ENCODE measurements at regions not wholly inside any gene's neighbourhood (a gene's known extent, or its start where the extent isn't known, plus 50 kb on each side); places are given as distances from the start of the nearest gene placed in this dataset.
"Not testable (repeated sequence)": the region's sequence is repeated elsewhere in the genome, so short reads cannot be mapped to it uniquely, and the experiment has no call there.

DNA sequence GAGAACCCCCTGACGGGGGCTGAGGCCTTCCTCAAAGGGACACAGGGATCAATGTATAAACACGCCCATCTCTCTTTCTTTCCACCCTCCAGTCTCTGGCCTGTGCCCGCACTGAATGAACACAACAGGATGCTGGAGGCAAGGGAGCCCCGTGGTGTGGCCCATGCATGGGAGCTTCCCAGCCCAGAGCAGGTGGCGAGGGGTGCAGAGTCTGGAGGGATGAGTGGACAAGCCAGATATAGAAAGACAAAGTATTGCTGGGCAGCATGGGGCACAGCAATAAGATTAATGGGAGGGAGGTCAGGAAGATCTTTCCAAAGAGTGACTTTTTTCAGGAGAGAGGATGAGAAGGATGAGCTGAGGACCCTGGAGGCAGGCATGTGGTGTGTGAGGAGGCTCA lies 103.7 kb downstream of the C5orf15 start:
- no peak for DNase-seq (ENCODE audit: low read depth, low spot score)
- no peak overlapping the region for H3K4me3 ChIP-seq (ENCODE audit: low read depth, low read length)
- in situ Hi-C loops (cut with HindIII; ENCODE audit: low sequenced_read_pairs), result no loop called here
- TF ChIP-seq, protein P1, sequence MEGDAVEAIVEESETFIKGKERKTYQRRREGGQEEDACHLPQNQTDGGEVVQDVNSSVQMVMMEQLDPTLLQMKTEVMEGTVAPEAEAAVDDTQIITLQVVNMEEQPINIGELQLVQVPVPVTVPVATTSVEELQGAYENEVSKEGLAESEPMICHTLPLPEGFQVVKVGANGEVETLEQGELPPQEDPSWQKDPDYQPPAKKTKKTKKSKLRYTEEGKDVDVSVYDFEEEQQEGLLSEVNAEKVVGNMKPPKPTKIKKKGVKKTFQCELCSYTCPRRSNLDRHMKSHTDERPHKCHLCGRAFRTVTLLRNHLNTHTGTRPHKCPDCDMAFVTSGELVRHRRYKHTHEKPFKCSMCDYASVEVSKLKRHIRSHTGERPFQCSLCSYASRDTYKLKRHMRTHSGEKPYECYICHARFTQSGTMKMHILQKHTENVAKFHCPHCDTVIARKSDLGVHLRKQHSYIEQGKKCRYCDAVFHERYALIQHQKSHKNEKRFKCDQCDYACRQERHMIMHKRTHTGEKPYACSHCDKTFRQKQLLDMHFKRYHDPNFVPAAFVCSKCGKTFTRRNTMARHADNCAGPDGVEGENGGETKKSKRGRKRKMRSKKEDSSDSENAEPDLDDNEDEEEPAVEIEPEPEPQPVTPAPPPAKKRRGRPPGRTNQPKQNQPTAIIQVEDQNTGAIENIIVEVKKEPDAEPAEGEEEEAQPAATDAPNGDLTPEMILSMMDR (IDR thresholded peaks at IDR 0.05; ENCODE audit: low read depth, low read length), result no peak

DNA sequence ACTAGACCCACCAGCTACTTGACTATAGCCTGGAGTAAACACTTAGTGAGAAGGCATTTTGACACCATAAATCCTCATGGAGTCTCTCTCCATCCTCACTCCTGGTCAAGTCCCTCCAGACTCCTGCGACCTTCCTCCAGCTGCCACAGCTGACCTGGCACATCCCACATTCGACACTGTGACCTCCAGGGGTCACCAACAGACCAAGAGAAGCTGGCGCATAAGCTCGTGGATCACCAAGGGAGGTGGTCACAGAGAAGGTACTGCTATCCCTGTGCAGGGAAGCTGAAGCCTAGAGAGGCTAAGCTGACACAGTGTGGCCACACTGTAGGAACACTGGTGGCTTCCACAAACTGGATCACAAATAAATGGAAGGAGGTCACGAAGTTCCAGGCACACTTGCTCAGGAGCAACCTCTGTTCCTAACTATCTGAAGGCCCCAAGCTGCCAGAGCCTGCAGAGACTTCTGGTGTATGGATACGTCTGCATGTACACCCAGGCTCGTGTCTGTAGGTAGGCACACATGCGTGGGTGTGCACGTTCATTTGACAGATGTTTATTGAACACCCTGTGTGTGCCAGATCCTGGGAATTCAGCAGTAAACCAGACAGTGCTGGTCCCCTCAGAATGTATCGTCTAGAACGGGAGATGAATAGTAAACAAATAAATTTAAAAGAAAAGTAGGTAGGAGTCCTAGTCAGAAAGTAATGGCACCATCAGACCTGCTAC lies 104.4 kb downstream of the C5orf15 start:
- TF ChIP-seq, protein P1 (IDR thresholded peaks at IDR 0.05; ENCODE audit: low read depth, low read length), result no peak
- in situ Hi-C loops (cut with HindIII; ENCODE audit: low sequenced_read_pairs), result no loop called here
- H3K4me3 ChIP-seq (ENCODE audit: low read depth, low read length), result no peak overlapping the region
- DNase-seq (ENCODE audit: low read depth, low spot score), result no peak

- no peak overlapping the region for H3K4me3 ChIP-seq (ENCODE audit: low read depth, low read length)
- TF ChIP-seq, protein P1 (IDR thresholded peaks at IDR 0.05; ENCODE audit: low read depth, low read length), result no peak
- in situ Hi-C loops (cut with HindIII; ENCODE audit: low sequenced_read_pairs), result no loop called here
- no peak for DNase-seq (ENCODE audit: low read depth, low spot score)
Measured at GRCh38 chr5:133861161-133861737, 107.2 kb downstream of the C5orf15 start.

GRCh38 chr5:133859073-133859472 lies 109.4 kb downstream of the C5orf15 start:
- in situ Hi-C loops (cut with HindIII; ENCODE audit: low sequenced_read_pairs), result no loop called here
- TF ChIP-seq, protein P1 (IDR thresholded peaks at IDR 0.05; ENCODE audit: low read depth, low read length), result no peak
- H3K4me3 ChIP-seq (ENCODE audit: low read depth, low read length), result no peak overlapping the region
- no peak for DNase-seq (ENCODE audit: low read depth, low spot score)

DNA sequence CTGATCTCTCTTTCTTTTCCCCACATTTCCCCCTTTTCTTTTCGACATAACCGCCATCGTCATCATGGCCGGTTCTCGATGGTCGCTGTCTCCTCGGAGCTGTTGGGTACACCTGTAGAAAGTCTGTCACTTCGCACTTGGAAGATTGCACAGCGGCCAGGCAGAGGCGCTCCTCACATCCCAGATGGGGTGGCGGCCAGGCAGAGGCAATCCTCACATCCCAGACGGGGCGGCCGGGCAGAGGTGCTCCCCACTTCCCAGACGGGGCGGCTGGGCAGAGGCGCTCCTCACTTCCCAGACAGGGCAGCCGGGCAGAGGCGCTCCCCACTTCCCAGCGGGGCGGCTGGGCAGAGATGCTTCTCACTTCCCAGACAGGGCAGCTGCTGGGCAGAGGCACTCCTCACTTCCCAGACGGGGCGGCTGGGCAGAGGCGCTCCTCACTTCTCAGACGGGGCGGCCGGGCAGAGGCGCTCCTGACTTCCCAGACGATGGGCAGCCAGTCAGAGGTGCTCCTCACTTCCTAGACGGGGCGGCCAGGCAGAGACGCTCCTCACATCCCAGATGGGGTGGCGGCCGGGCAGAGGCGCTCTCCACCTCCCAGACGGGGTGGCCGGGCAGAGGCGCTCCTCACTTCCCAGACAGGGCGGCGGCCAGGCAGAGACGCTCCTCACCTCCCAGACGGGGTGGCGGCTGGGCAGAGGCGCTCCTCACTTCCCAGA lies 110.7 kb downstream of the C5orf15 start:
- H3K4me3 ChIP-seq (ENCODE audit: low read depth, low read length); DNase-seq (ENCODE audit: low read depth, low spot score); in situ Hi-C loops (cut with HindIII; ENCODE audit: low sequenced_read_pairs): not testable (repeated sequence)

- in situ Hi-C loops (cut with HindIII; ENCODE audit: low sequenced_read_pairs), result no loop called here
- TF ChIP-seq, protein P1 (IDR thresholded peaks at IDR 0.05; ENCODE audit: low read depth, low read length), result no peak
- no peak overlapping the region for H3K4me3 ChIP-seq (ENCODE audit: low read depth, low read length)
- no peak for DNase-seq (ENCODE audit: low read depth, low spot score)
Measured at GRCh38 chr5:133854554-133854953, 113.9 kb downstream of the C5orf15 start.
